ENCODE measurements at regions not wholly inside any gene's neighbourhood (a gene's known extent, or its start where the extent isn't known, plus 50 kb on each side); places are given as distances from the start of the nearest gene placed in this dataset.
"Not testable (repeated sequence)": the region's sequence is repeated elsewhere in the genome, so short reads cannot be mapped to it uniquely, and the experiment has no call there.

DNA sequence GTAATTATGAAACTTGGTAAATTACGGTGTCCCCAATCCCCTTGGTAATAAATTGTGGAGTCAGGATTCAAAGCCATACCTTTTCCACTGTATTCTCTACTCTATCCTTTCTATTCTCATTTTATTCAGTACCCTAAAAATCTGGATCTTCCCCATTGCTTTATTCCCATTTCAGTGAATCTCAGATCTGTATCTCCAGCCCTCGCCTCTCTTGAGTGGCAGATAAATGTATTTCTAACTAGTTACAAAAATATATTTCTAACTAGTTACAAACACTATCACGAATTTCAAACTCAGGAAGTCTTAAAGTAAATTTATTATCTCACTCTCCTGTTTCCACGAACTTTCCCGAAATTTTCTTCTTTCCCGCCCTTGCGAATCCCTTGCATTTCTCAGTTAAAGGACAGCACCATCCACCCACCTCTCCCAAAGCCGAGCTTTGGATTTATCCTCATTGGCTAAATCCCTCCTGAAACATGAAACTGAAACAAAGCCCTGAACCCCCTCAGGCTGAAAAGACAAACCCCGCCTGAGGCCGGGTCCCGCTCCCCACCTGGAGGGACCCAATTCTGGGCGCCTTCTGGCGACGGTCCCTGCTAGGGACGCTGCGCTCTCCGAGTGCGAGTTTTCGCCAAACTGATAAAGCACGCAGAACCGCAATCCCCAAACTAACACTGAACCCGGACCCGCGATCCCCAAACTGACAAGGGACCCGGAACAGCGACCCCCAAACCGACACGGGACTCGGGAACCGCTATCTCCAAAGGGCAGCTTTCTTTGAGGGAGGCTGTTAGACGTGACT, 164.3 kb upstream of the PABPC3 start:
- no peak for DNase-seq

DNA sequence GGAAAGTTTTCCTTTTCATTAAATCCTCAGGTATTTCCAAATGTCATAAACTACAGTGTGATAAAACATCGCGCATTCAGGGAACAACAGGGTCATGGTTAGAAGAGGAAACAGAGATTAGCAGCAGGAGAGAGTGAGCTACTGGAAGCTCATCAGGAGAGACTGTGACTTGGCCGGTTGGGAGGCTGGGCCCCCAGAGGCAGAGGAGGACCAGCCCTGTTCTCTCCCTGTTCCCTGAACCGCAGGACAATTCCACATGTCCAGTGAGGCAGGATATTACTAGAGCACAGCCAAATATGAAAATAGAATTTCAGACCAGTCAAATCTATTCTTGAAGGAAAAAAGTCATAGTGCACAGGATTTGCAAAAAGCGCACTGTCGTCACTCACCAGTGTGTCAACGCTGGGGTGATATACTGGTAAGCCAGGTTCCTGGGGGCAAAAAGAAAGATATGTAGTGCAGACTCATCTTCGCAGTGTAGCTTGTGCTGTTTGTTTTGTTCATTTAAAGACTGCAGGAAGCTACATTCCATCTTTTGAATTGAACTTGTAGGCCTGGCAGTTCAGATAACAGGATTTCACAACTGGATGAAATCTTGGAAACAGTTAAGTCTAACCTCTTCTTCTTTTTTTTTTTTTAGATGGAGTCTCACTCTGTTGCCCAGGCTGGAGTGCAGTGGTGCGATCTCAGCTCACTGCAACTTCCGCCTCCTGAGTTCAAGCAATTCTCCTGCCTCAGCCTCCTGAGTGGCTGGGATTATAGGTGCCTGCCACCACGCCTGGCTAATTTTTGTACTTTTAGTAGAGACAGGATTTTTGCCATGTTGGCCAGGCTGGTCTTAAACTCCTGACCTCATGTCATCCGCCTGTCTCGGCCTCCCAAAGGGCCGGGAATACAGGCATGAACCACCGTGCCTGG, 162.6 kb upstream of the PABPC3 start:
- DNase-seq, result not testable (repeated sequence)

DNA sequence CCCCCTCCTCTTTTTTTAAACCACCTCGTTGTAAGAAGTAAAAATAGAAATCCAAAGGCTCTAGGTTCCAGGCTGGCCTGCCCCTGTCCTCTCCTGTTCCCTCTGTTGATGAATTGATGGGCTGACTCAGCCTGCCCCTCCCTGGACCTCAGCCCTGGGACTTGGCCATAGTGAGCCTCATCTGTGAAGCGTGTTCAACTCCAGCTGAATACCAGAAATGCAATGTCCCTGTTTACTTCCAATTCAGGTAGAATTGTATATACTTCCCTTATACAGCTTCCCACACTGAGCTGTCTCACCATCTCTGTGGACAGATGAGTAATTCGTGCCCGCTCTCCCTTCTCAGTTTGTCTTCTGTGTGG, 161.9 kb upstream of the PABPC3 start:
- DNase-seq, result not testable (repeated sequence)

DNA sequence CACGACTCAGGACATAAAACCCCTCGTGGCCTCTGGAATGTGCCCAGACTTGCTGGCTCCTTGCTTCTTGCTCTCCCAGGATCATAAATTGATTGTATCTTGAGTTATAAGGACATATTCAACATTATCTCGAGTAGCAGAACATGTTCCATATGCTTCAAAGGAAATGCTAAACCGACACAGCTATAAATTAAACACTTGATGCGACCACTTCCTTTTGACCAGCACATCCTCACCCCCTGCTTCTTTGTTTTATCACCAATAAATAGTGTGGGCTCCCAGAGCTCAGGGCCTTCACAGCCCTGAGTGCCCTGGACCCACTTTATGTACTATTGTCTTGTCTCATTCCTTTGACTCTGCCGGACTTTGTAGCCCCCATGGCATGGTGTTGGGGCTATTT, 157.0 kb upstream of the PABPC3 start:
- no peak for DNase-seq

DNA sequence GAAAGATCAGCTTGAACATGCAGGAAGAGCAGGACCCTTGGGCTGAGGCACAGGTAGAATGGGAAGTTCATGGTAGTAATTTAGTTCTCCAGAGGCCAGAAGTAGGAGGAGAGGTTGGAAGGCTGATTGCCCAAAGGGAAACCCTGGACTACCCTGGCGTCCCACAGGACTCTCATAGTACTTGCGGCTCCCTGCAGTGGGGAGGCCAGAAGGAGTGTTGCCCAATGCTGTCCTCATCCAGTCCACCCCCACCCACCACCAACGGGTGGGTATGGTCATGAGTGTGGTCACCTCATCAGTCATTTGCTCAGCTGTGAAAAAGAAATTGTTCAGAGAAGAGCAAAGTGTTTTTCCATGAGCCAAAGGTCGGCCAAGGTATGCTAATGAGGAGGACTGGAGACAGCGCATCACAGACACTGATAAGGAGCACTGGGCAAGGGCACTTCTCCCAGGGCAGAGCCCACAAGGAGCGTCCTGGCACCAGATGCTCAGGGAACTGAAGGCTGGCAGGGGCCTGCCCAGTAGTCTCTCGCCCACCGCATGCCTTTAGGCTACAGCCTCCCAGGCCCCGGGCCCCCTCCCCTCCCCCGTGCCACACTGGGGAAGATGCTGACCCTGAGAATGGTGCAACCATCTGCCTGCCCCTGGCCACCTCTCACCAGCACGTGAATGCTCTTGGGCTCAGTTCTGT, 154.8 kb upstream of the PABPC3 start:
- not testable (repeated sequence) for DNase-seq

DNA sequence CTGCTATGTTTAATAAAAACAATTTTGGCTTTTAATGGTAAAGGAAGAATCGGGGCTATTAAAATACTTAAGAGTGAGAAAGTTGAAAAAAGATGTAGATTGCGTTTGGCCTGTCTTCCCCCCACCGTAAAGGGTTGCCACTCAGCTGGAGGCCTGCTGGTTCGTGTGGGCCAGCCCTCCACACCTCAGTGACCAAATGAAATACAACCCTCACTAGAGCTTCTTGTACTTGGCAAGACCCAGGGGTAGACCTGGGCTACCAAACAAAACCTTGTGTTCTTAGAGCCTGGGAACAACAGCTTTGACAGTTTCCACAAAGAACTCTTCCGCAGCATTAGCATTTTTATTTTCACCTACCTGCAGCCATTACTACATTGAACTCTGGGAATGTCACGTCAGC, 152.8 kb upstream of the PABPC3 start:
- no peak for DNase-seq

DNA sequence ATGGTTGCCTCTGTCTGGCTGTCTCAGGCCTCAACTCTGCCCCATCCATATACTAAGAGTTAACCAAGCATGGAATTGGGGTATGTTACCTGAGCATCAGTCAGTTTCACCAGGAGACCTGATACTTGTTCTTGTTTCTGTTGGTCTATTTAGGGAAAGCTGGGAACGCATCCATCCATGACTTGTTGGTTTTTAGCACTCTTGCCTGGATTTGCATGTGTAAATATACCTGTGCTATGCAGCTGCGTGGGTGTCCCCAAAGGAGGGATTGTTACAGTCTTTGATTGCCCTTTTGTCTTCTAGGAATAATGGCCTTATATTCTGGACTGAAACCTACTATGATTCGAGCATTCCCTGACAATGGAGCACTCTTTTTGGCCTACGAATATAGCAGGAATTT, 151.9 kb upstream of the PABPC3 start:
- not testable (repeated sequence) for DNase-seq

DNA sequence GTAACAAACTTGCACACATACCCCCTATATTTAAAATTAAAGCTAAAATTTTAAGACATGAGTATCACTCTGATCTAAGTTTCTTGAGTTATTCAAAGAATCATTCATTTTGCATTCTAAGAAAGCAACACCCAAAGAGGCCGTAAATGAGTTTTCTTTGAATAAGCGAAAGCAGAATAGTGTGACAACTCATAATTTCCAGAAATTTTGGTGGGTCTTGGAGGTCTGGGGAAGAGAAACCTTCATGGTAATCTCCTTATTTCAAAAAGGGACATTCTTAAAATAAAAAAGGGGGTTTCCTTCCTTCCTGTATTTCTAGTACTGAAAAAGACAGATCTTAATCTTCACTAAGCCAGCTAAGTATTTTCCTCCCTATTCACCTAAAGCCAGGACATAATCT, 147.0 kb upstream of the PABPC3 start:
- not testable (repeated sequence) for DNase-seq

DNA sequence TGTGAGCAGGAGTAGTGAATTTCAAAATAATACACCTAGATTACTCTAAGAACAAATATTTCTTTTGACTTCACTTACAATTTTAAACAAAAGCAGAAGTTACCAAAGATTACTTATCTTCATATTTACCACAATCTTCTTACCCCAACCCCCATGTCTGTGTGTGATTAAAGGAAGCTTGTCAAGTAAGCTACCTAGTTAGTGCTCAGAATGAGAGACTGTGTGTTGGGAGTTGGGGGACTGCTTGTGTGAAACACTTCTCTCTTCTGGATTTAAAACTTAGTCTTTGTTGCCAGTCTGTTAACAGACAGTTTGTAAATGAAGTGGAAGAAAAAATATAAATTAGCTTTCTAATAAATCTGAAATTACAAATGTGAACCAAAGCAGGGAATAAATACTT, 145.3 kb upstream of the PABPC3 start:
- DNase-seq, result not testable (repeated sequence)

DNA sequence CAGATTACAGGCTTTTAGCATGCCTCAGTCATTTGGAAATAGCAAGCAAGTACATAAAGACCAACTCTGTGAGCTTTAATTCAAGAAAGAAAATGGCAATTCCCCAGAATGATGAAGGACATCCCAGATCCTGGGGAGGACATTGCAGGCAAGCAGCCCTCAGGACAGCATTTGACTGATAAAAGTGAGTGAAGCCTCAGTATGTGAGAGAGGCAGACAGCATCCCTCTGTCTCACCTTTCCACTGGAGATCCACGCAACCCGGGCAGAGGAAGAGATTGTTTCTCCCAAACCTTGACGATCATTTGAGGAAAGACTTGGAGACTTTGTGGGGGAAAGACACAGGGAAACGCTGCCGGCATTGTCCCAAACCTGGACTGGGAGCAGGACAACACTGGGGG, 128.0 kb upstream of the PABPC3 start:
- DNase-seq, result not testable (repeated sequence)

DNA sequence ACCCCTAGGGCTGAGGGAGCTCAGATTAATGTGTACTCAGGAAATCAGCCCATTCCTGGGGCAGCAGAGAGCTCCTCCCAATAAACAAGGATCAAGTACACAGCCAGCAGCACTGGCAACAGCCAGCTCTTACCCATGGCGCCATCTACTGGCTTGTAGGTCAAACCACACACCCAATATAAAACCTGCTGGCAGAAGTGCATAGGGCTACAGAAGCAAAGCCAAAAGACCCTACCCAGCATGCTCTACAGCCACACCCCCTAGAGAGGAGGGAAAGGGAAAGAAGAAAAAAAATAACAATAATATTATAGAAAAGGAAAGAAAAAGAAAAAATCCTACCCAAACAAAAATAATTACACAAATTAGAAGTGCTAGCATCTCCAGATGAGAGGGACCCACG, 127.5 kb upstream of the PABPC3 start:
- DNase-seq, result peak in 1 of 5 experiments; percentile 2

DNA sequence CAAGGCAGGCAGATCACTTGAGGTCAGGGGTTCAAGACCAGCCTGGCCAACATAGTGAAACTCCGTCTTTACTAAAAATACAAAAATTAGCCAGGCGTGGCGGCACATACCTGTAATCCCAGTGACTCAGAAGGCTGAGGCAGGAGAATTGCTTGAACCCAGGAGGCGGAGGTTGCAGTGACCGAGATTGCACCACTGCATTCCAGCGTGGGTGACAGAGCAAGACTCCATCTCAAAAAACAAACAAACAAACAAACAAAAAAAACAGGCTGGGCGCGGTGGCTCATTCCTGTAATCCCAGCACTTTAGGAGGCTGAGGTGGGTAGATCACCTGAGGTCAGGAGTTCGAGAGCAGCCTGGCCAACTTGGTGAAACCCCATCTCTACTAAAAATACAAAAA, 122.8 kb upstream of the PABPC3 start:
- not testable (repeated sequence) for DNase-seq

DNA sequence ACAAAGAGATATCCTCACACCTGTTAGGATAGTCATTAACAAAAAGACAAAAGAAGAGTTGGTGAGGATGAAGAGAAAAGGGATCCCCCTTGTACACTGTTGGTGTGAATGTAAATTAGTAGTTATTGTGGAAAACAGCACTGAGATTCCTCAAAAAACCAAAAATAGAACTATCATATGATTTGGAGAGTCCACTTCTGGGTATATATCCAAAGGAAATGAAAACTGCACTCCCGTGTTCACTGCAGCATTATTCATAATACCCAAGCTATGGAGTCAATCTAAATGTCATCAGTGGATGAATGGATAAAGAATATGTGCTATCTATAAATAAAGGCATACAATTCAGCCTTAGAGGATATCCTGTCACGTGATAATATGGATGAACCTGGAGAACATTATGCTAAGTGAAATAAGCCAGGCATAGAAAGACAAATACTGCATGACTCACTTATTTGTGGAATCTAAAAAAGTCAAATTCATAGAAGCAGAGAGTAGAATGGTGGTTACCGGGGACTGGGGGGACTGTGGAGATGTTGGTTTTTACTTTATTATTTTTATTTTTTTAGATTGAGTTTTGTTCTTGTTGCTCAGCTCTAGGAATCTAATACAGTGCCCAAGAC, 114.6 kb upstream of the PABPC3 start:
- not testable (repeated sequence) for DNase-seq

DNA sequence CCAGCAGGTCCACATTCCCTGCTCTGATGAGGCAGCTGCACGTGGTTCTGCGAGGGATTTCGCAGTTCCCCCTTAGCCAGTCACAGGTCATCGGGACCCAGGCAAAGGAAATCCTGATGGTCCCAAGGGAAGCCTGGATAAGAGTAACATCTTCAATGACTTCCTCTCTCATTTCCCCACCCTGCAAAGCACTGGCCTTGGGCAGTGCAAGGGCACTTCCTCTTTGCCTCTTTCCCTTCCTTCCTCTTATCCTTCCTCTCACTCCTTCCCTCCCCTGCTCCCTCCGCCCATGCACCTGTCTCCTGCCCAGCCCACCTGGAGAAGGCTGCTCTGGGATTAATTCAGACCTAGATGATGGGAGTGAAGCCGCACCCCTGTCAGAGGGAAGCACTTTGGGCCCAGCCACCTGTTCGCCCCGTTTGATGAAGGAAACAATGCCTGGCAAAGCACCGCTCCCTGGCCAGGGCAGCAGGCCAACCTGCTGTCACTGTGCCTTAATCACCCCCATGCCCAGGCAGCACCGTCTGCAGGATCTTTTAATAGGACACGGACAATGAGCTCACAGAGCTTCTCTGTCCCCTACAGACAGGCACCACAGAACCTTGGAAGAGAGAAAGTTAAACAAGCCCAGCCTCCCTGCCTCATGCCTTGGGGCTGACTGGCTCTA, 113.5 kb upstream of the PABPC3 start:
- no peak for DNase-seq

DNA sequence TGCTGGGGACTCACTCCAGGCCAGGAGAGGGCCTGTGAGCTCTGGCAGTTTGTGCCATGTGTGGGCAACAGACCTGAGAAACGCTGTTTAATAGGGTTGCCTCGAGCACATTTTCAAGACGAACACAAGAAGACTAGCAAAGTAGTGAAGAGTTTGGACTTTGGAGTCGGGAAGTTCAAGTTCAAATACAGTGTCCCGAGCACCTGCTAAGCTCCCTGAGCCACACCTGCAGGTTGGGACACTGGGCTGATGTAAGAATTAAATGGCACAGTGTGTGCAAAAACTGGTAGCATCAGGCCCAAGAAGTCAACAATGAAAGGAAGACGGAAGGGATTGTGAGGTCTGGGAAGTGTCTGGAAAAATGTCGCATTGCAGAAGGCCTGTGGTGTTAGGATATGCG, 112.8 kb upstream of the PABPC3 start:
- DNase-seq, result no peak

DNA sequence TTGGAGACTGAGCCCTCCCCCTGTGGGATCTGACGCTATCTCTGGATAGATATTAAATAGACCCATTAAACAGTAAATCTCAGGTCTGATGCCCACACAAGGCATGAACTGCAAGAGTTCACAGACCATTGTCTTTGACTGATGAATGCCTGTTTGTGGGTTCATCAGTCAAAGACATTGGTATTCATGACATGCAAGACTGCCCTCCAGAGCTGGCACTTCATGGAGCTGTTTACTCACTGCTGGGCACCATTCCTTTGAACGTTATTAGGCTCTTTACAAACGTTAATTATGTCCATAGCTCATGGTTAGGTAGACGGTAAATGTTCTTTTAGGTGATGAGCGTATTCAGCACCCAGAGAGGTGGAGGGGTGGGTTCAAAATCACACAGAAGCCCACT, 111.8 kb upstream of the PABPC3 start:
- no peak for DNase-seq

DNA sequence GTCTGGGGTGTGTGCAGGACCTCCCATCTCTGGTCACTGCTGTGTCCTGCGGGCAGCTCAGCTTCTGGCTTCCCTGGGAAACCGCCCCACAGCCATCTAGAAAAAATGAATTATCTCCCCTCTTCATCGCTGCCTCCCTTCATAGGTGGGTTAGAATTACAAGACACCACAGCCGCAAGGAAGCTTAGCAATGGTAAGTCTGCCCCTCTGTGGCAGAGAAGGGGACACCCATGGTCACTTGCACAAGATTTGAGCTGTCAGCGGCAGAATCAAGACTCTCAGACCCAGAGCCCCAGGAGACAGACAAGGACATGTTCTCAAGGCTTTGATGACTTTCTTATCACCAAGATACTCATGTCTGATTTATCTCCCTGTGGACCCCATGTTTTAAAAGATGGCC, 110.8 kb upstream of the PABPC3 start:
- no peak for DNase-seq

DNA sequence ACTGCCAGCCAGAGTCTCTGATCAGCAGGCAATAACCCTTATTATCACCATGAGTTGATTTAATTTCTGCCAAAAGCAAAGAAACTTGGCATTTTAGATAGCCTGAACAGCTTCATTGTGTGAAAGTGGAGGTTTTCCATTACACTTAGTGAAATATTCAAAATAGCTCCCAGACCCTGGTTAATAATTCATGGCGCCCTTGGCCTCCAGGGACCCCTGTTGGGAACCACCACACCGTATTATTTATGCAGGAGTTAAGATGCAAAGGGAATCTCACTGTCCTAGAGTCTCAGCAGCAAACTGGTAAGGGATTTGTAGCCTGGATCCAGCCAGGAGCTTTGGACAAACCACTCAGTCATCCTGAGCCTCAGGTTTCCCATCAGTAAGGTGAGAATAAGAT, 110.0 kb upstream of the PABPC3 start:
- DNase-seq, result no peak

DNA sequence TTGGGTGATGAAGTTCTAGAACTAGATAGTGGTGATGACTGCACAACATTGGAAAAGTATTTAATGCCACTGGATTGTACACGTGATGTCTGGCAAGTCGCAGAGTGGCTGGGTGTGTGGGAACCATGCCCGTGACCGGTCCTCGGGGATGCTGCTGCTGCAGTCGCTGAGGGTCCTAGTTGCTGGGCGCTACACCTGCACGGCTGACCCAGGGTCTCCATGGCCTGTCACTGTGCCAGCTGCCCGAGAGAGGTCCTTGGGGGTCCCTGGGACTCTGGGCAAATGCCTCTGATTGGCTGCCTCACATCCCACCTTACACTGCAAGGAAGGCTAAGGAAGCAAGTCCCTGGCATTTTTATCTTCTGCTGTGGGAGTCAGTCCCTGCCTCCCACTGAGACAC, 109.1 kb upstream of the PABPC3 start:
- DNase-seq, result no peak

DNA sequence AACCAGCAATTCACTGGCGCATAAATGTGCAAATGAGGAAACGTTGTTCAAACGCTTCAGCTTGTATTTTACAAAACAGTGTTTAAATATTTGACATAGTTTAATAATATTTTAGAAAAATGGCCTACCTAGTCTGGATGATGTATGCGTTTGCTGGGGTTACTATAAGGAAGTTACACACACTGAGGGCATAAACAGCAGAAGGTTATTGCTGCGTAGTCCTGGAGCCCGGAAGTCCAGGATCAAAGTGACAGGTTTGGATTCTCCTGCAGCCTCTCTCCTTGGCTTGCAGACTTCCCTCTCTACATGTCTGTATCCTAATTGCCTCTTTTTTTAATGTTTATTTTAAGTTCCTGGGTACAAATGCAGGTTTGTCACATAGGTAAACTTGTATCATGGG, 106.0 kb upstream of the PABPC3 start:
- DNase-seq, result not testable (repeated sequence)

DNA sequence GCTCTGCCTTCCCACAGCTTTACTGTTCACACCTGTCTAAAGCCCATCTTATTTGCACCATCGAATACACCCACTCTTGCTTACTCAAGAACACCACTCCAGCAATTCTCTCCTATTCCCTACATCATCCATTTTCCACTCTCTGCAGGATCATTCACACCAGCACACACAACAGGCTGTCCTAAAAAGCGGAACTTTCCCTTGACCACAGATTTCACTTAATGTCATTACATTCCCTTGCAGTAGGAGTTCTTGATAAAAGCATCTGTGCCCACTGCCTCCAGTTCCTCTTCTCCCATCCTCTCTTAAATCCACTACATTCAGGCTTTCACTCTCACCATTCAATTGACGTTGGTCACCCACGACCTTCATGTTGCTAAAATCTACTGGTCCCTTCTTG, 103.0 kb upstream of the PABPC3 start:
- not testable (repeated sequence) for DNase-seq

DNA sequence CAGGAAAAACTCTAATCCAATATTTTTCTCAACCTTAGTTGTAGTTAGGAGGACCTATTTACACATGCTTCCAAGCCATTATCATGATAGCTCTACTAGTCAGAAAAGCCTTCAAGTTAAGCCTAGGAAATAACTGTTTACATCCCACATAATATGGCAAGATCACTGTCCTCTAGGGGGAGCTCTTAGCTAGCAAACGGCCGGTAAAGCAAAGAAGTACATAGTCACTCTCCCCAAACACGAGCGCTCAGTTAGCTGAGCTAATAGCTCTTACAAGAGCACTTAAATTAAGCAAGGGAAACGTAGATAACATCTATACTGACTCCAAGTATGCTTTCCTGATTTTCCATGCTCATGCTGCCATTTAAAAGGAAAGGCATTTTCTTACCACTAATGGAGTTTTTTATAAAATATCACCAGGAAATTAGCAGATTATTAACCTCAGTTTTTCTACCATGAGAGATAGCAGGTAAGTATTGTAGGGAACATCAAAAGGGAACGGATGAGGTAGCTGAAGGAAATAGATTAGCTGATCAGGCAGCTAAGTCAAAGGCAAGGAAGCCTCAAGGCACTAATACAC, 100.6 kb upstream of the PABPC3 start:
- peak in 4 of 5 experiments; percentile 10 to 78 (median 22) for DNase-seq
